Endothelial cell of umbilical vein (primary cell): ENCODE measurements at regions not wholly inside any gene's neighbourhood (a gene's known extent, or its start where the extent isn't known, plus 50 kb on each side); places are given as distances from the start of the nearest gene placed in this dataset.

Experiments
- BruUV-seq: library from RNA; stranded (reverse); fragments of 400-500 nt; replicated peaks from 2 replicates; lab custom pipeline; 2021; lab: Mats Ljungman, UMichigan
- CTCF ChIA-PET: fragments of 300-600, 350-600 bp; sonication (Branson Sonifier 250); formaldehyde crosslinking; loops from one replicate; lab custom pipeline; 2021; ENCODE audit warnings: antibody characterized with exemption, inconsistent platforms; lab: Charles Lee
- POLR2A ChIA-PET: fragments of 300-600, 350-600 bp; sonication (Branson Sonifier 250); formaldehyde crosslinking; loops from one replicate; lab custom pipeline; 2021; ENCODE audit warnings: antibody characterized with exemption, inconsistent platforms; lab: Charles Lee
- DNase-seq: peaks from one replicate; pipeline ENCODE4 v3.0.0-alpha.2; 2011; ENCODE audit warnings: low read depth, low spot score
- FAIRE-seq: peaks from 2 replicates; lab custom pipeline; 2011; peaks lifted over from hg19 to GRCh38; lab: Jason Lieb, UNC
- H2AFZ ChIP-seq: 2 replicates; pipeline ENCODE4 v1.6.0; 2012; ENCODE audit warnings: low read depth, low read length, control low read depth, inconsistent platforms
- H3K27ac ChIP-seq: 2 replicates; pipeline ENCODE4 v1.5.1; 2011; ENCODE audit warnings: low read depth, mild to moderate bottlenecking, control low read depth, low read length, moderate library complexity; ENCODE audit not compliant: insufficient read depth
- H3K27me3 ChIP-seq, 2 experiments: 2 replicates each; pipeline versions ENCODE4 v1.6.0 to v1.6.1; 2011; ENCODE audit warnings: low read length in 2 of 2, mixed read lengths in 1 of 2; ENCODE audit not compliant: control insufficient read depth in 2 of 2, insufficient read depth in 2 of 2
- H3K36me3 ChIP-seq, 2 experiments: 2 replicates in 1 of 2; 3 replicates in 1 of 2; pipeline ENCODE4 v1.5.1; 2011; ENCODE audit warnings: low read length in 2 of 2, mild to moderate bottlenecking in 1 of 2, moderate library complexity in 1 of 2; ENCODE audit not compliant: control insufficient read depth in 2 of 2, insufficient read depth in 2 of 2; ENCODE audit errors: extremely low read depth in 1 of 2
- H3K4me1 ChIP-seq: 3 replicates; pipeline ENCODE4 v1.5.1; 2011; ENCODE audit warnings: mild to moderate bottlenecking, low read length; ENCODE audit not compliant: control insufficient read depth, insufficient read depth; ENCODE audit errors: extremely low read depth
- H3K4me2 ChIP-seq: 2 replicates; pipeline ENCODE4 v1.6.1; 2011; ENCODE audit warnings: low read length, control low read depth, mixed read lengths; ENCODE audit not compliant: insufficient read depth
- H3K4me3 ChIP-seq, 3 experiments: fragments of 200-600 bp in 1 of 3; sonication (generic), shearing (Covaris generic) in 1 of 3; replicated peaks in 1 of 3; 2 replicates each; pipeline ENCODE4 v1.5.1; 2011 to 2016; ENCODE audit warnings: control low read depth in 3 of 3, low read length in 3 of 3, mild to moderate bottlenecking in 2 of 3, inconsistent platforms in 1 of 3, low read depth in 1 of 3, moderate library complexity in 1 of 3; ENCODE audit not compliant: insufficient read depth in 1 of 3
- H3K79me2 ChIP-seq: 2 replicates; pipeline ENCODE4 v1.6.0; 2012; ENCODE audit warnings: low read length, inconsistent platforms; ENCODE audit not compliant: control insufficient read depth, insufficient read depth
- H3K9ac ChIP-seq: replicated peaks from 2 replicates; pipeline ENCODE3; 2011; ENCODE audit warnings: low read length, control low read depth; ENCODE audit not compliant: insufficient read depth; ENCODE audit errors: extremely low read depth
- H3K9me1 ChIP-seq: replicated peaks from 3 replicates; pipeline ENCODE4 v1.6.0; 2011; ENCODE audit warnings: mild to moderate bottlenecking, low read length; ENCODE audit not compliant: control insufficient read depth, insufficient read depth; ENCODE audit errors: extremely low read depth
- H3K9me3 ChIP-seq: replicated peaks from 2 replicates; pipeline ENCODE4 v1.5.1; 2012; ENCODE audit warnings: low read length, inconsistent platforms; ENCODE audit not compliant: control insufficient read depth, insufficient read depth
- H4K20me1 ChIP-seq: replicated peaks from 2 replicates; pipeline ENCODE3; 2011; ENCODE audit warnings: mild to moderate bottlenecking, low read length; ENCODE audit not compliant: control insufficient read depth, insufficient read depth; ENCODE audit errors: extremely low read depth
- CTCF ChIP-seq, 2 donors: IDR thresholded peaks; 1 replicate in 1 of 2; 2 replicates in 1 of 2; pipeline ENCODE4 v1.5.1; 2011; ENCODE audit warnings: low read length in 2 of 2, mild to moderate bottlenecking in 2 of 2, moderate library complexity in 2 of 2, control low read depth in 1 of 2, inconsistent platforms in 1 of 2, low read depth in 1 of 2; ENCODE audit not compliant: insufficient read depth in 1 of 2; ENCODE audit errors: extremely low read depth in 1 of 2
- EZH2 ChIP-seq: IDR thresholded peaks from 2 replicates; pipeline ENCODE4 v1.6.1; 2012; ENCODE audit warnings: borderline replicate concordance, low read depth, mild to moderate bottlenecking, moderate library complexity, low read length, inconsistent platforms; ENCODE audit not compliant: severe bottlenecking
- GATA2 ChIP-seq: IDR thresholded peaks from 2 replicates; pipeline ENCODE4 v1.7.0; 2011; ENCODE audit warnings: low read depth, mild to moderate bottlenecking, moderate library complexity, mixed read lengths, low read length; ENCODE audit not compliant: insufficient read length, insufficient read depth
- JUN ChIP-seq: IDR thresholded peaks from 2 replicates; pipeline ENCODE4 v1.6.1; 2011; ENCODE audit warnings: borderline replicate concordance, low read depth; ENCODE audit not compliant: insufficient read length, insufficient read depth
- MYC ChIP-seq: IDR thresholded peaks from one replicate; pipeline ENCODE4 v1.6.1; 2011; ENCODE audit warnings: mild to moderate bottlenecking, low read depth, low read length
- POLR2A ChIP-seq: IDR thresholded peaks from 2 replicates; pipeline ENCODE4 v1.6.1; 2012; ENCODE audit warnings: low read depth, mild to moderate bottlenecking, control low read depth, low read length
- POLR2AphosphoS5 ChIP-seq: IDR thresholded peaks from 2 replicates; pipeline ENCODE4 v1.6.1; 2012; ENCODE audit warnings: low read depth, mild to moderate bottlenecking, control low read depth, low read length, moderate library complexity; ENCODE audit not compliant: insufficient read depth
- dilution Hi-C: fragments of 300-500 bp; cut with MboI; formaldehyde crosslinking; loops from one replicate; pipeline ENCODE4 v1.15.0; 2019; ENCODE audit warnings: low sequenced_read_pairs; ENCODE audit not compliant: extremely low pct_ligation_motif_present
- intact Hi-C: fragments of 100-400 bp; cut with micrococcal nuclease; formaldehyde crosslinking; loops from one replicate; pipeline ENCODE4 v1.10.0; 2022

- no peak overlapping the region for H2AFZ ChIP-seq
- no TSS peak for BruUV-seq
- CTCF ChIA-PET = interaction anchor here (0.8 to 1.6 kb wide), 3 partner anchors 11 to 184 kb away, joined by 3 read pairs; no protein-coding TSS in a partner anchor
- intact Hi-C loops = no loop called here
- no peaks in the 10 kb centered on the region for H3K4me1 ChIP-seq
- peaks cover 0 to 5% of the 10 kb centered on the region in 2 experiments for H3K27me3 ChIP-seq
- POLR2A ChIA-PET = no interaction called here
- H3K4me2 ChIP-seq = no peak overlapping the region
- no peak overlapping the region for H3K9ac ChIP-seq
- no peaks in the 10 kb centered on the region for H3K9me1 ChIP-seq
- DNase-seq (no peak), FAIRE-seq (no peak)
- TF ChIP-seq POLR2A (no peak), JUN (no peak), MYC (no peak), GATA2 (no peak), CTCF (IDR thresholded peaks at IDR 0.05; ENCODE audit: extremely low read depth in 1 of 2, insufficient read depth in 1 of 2, low read depth in 1 of 2, low read length in 2 of 2) (no peak), EZH2 (no peak), POLR2AphosphoS5 (no peak)
- no peaks in the 10 kb centered on the region for H3K9me3 ChIP-seq
- no peaks in the 10 kb centered on the region for H4K20me1 ChIP-seq
- no peak overlapping the region for H3K4me3 ChIP-seq
- H3K36me3 ChIP-seq = no peaks in the 10 kb centered on the region
- dilution Hi-C loops = no loop called here
- H3K27ac ChIP-seq = no peak overlapping the region
- no peaks in the 10 kb centered on the region for H3K79me2 ChIP-seq
These were observed 184.8 kb upstream of the WSCD1 start for GRCh38 chr17:5885336-5885735.

DNA sequence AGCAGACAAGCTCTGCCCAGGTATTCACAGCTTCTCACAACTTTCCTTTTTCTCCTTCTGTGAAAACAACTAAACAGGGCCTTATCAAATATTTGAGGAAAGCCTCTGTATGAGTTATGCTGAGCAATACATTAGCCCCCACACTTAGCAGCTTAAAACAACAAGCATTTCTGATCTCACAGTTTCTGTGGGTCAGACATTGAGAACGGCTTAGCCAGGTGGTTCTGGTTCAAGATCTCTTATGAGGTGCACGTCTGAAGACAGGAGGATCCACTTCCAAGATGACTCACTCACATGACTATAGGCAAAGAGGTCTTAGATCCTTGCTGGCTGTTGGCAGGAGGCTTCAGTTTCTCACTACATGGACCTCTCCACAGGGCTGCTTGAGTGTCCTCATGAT is 181.4 kb upstream of the WSCD1 start:
- no TSS peak for BruUV-seq
- H3K27ac ChIP-seq = no peak overlapping the region
- H3K4me1 ChIP-seq = no peaks in the 10 kb centered on the region
- no peaks in the 10 kb centered on the region for H3K9me1 ChIP-seq
- TF ChIP-seq GATA2 = no peak
- TF ChIP-seq MYC = no peak
- no peak for TF ChIP-seq CTCF (IDR thresholded peaks at IDR 0.05; ENCODE audit: extremely low read depth in 1 of 2, insufficient read depth in 1 of 2, low read depth in 1 of 2, low read length in 2 of 2)
- no peak for TF ChIP-seq POLR2AphosphoS5
- intact Hi-C loops (no loop called here), dilution Hi-C loops (no loop called here)
- H2AFZ ChIP-seq = no peak overlapping the region
- no peaks in the 10 kb centered on the region for H4K20me1 ChIP-seq
- H3K79me2 ChIP-seq = no peaks in the 10 kb centered on the region
- H3K36me3 ChIP-seq = no peaks in the 10 kb centered on the region
- no peak overlapping the region for H3K4me3 ChIP-seq
- H3K4me2 ChIP-seq = no peak overlapping the region
- H3K27me3 ChIP-seq = peaks cover 2 to 15% of the 10 kb centered on the region in 2 experiments
- ChIA-PET POLR2A (no interaction called here), CTCF (no interaction called here)
- no peak for DNase-seq
- H3K9me3 ChIP-seq = no peaks in the 10 kb centered on the region
- no peak for FAIRE-seq
- no peak overlapping the region for H3K9ac ChIP-seq
